Hematopoietic multipotent progenitor cell treated with erythropoietin and hydrocortisone succinate and interleukin-3 and kit ligand, for 6 days (in vitro differentiated cells): ENCODE measurements at regions not wholly inside any gene's neighbourhood (a gene's known extent, or its start where the extent isn't known, plus 50 kb on each side); places are given as distances from the start of the nearest gene placed in this dataset.

Source experiments
- DNase-seq: peaks from one replicate; pipeline ENCODE4 v3.0.0-alpha.2; 2015

- DNase-seq = no peak
Observed at GRCh38 chr5:175021841-175022625, 297.7 kb downstream of the MSX2 start.

DNA sequence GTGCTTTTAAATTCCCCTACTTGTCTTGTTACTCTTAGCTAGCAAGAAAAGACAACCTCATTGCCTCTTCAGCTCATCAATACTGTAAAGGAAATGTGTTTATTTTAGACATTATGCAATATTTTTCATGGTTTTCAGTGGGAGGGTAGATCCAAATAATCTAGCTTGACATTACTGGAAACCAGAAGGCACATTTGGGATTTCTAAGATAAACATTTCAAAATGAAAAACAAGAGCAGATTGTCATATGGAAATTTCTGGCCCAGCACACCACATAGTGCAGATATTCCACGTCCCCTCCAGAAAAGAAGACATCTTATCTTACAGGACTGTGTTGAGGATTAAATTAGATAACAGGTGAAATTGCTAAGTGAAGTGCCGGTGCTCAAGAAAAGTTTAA lies 296.9 kb downstream of the MSX2 start:
- DNase-seq = no peak

- no peak for DNase-seq
Observed at GRCh38 chr5:175015028-175015685, 290.8 kb downstream of the MSX2 start.

GRCh38 chr5:175013251-175013650 lies 288.9 kb downstream of the MSX2 start:
- no peak for DNase-seq

DNA sequence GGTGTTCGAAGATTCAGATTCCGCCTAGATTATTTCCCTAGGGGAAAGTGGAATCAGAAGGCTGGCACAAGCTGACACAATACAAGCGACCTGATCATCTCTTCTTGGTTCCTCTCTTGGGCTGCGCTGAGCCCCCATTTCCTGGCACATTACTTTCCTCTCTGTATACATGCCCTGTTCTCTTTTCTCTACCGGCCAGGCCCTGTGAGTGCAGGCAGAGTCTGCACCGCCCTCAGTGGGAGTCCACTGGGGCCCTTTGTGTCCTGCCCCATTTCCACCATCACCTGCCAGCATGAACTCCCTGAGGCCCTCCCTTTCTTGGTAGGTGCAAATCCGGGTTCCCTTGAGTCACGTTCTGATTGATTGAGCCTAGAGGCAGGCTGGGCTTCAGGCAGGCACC lies 287.9 kb downstream of the MSX2 start:
- no peak for DNase-seq

GRCh38 chr5:175003531-175003930 lies 279.1 kb downstream of the MSX2 start:
- DNase-seq = no peak

GRCh38 chr5:175001876-175002645 lies 277.7 kb downstream of the MSX2 start:
- DNase-seq = no peak

DNA sequence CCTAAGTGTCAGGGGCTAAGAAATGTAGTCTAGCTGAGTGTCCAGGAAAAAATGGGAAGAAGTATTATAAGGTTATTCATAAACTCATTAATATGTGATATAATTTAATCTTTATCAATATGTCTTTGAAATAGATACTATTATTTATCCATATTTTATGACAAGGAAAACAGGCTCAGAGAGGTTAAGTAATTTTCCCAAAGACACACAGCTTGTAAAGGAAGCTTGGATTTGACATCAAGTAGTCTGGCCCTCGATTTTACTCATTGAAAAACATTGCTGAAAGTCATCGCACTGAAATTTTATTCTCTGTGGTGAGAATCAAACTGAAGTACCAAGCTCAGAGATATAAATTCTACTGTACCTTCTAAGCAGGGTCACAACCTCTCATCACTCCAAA lies 276.9 kb downstream of the MSX2 start:
- no peak for DNase-seq

GRCh38 chr5:174999581-174999980 lies 275.2 kb downstream of the MSX2 start:
- no peak for DNase-seq

DNA sequence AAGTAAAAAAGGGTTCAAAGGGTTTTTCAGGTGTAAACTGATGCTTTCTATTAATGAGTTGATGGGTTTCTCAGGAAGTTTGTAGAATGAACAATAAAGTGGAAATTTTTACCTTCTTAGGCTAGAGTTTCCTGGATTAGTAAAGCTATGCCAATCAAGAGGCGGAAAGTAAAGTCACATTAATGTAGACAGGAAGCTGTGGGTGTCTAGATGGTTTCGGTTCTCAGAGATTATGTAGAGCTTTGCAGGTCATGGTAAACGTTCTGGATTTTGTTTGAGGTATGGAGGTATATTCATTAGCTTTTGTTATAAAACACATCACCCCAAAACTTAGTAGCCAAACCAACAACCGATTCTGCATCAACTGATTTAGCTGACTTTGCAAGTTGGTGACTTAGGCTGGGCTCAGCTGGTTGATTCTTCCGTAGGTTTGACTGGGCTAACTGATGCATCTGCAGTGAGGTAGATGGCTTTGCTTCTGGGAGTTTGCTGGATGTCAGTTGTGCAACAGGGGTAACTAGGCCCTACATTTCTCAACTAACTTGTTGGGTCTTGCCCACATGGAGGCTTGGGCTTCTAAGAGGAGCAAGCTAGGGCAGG lies 273.8 kb downstream of the MSX2 start:
- DNase-seq = no peak

DNA sequence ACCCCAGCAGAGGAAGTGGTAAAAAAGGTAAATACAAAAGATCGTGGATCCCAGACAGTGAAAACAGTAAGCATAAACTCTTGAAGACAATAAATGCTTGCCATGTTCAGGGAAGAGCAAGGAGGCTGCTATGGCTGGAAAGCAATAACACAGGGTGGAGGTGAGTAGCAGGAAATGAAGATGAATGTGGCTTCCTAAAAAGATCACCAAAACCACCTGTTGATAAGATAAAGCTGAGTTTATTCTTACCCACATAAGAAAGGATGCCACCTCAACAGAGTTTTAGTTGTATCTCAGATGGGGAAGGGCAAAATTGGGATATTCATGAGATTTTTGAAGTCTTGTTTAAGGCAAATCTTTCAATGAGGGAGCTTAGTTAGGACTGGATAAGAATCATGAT lies 273.3 kb downstream of the MSX2 start:
- DNase-seq = no peak

DNA sequence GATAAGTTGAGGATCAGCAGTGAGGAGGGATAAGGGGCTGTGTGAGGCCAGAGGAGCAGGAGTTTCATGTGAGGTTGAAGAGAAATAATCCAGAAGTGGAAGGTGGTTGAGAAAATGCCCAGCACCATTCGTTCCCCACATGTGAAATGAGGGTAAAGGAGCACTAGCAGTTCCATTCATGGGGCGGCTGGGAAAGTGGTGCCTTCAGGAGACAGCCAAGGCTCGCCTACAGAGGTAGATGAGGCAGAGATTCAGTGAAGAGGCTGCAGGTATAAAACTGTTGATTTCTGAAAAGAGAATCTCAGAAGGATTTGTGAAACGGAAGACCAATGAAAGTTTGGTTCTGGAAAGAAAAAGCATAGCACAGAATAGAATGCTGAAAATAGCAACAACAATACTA lies 272.6 kb downstream of the MSX2 start:
- no peak for DNase-seq

GRCh38 chr5:174995827-174996226 lies 271.4 kb downstream of the MSX2 start:
- no peak for DNase-seq

DNA sequence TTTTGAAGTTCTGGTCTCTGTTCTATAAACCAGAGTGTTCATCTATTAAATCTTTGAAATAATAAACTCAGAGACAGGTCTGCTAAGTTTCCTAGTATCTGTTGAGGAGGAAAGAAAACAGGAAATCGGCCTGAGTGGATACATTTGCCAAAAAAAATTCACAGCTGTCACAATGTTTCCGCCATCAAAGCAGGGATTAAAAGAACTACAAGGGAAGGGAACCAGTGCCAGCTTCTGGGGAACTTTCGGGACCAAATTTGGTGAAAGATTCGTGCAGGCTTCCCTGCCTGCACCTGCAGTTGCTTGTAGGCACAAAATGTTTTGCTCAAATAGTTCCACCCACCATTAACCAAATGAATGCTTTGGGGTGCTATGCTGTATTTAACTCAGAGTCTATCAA lies 267.5 kb downstream of the MSX2 start:
- no peak for DNase-seq

GRCh38 chr5:174990909-174991308 lies 266.5 kb downstream of the MSX2 start:
- DNase-seq = no peak

DNA sequence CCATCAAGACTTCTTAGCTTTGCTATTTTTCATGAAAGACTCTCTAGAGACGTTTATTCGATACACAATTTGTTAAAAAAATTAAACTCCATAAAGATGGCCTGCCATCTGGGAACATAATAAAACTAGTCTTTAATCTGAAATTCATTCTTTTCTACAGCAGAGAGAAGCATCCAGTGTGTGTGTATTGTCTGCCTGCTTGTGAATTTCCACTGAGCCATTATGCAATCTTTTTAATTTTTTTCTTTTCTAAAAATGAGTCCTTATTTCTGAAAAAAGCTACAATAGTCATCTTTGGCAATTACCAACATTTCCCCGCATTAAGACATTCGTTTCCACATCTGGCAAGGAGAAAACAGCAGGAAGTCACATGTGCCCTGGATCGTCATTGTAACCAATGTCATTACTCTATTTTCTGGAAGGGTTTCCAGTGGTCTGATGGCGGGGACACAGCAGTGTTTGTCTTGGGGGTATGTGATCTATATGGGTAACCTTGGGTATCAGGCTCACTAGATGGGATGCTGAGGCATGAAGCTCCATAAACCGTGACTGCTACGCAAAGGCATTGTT lies 263.1 kb downstream of the MSX2 start:
- no peak for DNase-seq

GRCh38 chr5:174984863-174985262 lies 260.5 kb downstream of the MSX2 start:
- DNase-seq = no peak

DNA sequence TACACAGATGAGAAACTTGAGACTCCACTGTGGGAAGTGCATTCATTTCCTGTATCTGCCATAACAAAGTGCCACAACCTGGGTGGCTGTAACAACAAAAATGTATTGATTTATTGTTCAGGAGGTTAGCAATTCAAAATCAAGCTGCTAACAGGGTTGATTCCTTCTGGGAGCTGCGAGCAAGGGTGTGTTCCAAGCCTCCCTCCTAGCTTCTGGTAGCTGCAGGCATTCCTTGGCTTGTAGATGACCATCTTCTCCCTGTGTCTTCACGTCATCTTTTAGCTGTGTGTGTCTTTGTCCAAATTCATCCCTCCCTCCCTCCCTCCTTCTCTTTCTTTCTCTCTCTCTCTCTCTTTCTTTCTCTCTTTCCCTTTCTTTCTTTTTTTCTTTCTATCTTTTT lies 258.1 kb downstream of the MSX2 start:
- no peak for DNase-seq

- no peak for DNase-seq
Observed at GRCh38 chr5:174981416-174981815, 257.0 kb downstream of the MSX2 start.

GRCh38 chr5:174980952-174981351 lies 256.6 kb downstream of the MSX2 start:
- no peak for DNase-seq

GRCh38 chr5:174972291-174972690 lies 247.9 kb downstream of the MSX2 start:
- no peak for DNase-seq

DNA sequence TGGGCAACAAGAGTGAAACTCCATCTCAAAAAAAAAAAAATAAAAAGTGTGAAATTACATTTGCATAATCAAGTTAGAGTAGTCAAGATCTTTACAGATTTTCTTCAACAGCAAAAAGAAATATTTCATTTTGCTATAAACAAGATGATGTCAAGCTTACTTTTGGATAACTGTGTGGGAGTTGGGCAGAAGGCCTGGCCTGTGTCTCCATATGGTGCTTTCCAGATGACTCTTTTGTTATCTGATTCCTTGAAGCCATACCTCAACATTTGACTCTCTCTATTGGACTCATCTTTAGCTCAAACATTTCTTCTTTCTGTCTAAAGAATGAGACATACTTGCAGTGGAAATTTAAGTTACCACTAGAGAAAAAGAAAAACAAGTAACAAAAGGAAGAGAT lies 246.8 kb downstream of the MSX2 start:
- no peak for DNase-seq

GRCh38 chr5:174970502-174970901 lies 246.1 kb downstream of the MSX2 start:
- DNase-seq = no peak
